ENCODE measurements at regions not wholly inside any gene's neighbourhood (a gene's known extent, or its start where the extent isn't known, plus 50 kb on each side); places are given as distances from the start of the nearest gene placed in this dataset.

- Mint-ChIP-seq H3K4me1 (peaks cover 2% of the 10 kb centered on the region), H3K36me3 (ENCODE audit: low read depth) (no peaks in the 10 kb centered on the region), H3K4me3 (no peak overlapping the region), H3K9me3 (peaks cover 23% of the 10 kb centered on the region), H3K27ac (no peak overlapping the region), H3K27me3 (ENCODE audit: low read depth) (peaks cover 6% of the 10 kb centered on the region)
- TF ChIP-seq, protein P1, sequence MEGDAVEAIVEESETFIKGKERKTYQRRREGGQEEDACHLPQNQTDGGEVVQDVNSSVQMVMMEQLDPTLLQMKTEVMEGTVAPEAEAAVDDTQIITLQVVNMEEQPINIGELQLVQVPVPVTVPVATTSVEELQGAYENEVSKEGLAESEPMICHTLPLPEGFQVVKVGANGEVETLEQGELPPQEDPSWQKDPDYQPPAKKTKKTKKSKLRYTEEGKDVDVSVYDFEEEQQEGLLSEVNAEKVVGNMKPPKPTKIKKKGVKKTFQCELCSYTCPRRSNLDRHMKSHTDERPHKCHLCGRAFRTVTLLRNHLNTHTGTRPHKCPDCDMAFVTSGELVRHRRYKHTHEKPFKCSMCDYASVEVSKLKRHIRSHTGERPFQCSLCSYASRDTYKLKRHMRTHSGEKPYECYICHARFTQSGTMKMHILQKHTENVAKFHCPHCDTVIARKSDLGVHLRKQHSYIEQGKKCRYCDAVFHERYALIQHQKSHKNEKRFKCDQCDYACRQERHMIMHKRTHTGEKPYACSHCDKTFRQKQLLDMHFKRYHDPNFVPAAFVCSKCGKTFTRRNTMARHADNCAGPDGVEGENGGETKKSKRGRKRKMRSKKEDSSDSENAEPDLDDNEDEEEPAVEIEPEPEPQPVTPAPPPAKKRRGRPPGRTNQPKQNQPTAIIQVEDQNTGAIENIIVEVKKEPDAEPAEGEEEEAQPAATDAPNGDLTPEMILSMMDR (IDR thresholded peaks at IDR 0.05; ENCODE audit: unreplicated experiment in 3 of 3), result no peak
Observed at GRCh38 chr6:134604014-134604676, 286.2 kb upstream of the SGK1 start.

DNA sequence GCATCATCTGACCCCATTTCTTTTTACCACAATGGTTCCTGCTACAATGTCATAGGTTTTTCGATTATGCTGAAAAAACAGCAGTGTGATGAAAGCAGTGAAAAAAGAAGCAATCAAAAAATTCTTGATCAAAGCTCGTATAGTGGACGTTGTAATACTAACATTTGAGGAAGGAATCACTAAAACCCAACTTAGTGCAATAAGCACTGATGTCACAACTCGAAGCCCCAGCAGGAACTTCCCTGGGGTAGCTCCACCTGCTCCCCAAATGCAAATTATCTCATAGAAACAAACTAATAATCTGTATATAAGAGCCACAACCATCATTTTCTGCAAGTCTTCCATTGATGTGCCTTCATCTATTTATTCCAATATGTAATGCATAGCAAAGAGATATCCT lies 285.6 kb upstream of the SGK1 start:
- H3K36me3 Mint-ChIP-seq (ENCODE audit: low read depth), result no peaks in the 10 kb centered on the region
- H3K9me3 Mint-ChIP-seq, result peaks cover 23% of the 10 kb centered on the region
- no peak overlapping the region for H3K27ac Mint-ChIP-seq
- TF ChIP-seq, protein P1 (IDR thresholded peaks at IDR 0.05; ENCODE audit: unreplicated experiment in 3 of 3), result no peak
- H3K4me3 Mint-ChIP-seq, result no peak overlapping the region
- peaks cover 5% of the 10 kb centered on the region for H3K4me1 Mint-ChIP-seq
- peaks cover 6% of the 10 kb centered on the region for H3K27me3 Mint-ChIP-seq (ENCODE audit: low read depth)

DNA sequence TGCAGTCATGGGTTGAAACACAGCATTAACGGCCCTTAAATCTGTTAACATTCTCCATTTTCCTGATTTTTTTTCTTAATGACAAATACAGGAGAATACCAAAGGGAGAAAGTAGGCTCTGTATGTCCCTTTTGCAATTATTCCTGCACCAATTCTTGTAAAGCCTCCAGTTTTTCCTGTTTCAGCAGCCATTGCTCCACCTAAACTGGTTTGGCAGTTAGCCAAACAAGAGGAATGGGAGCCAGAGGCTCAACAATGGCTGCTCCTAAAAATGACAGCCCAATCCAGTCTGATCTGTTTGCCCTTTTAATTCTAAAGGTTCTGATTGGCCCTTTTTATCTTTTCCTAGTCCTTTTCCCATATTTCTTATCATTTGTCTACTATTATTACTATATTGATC lies 284.2 kb upstream of the SGK1 start:
- peaks cover 23% of the 10 kb centered on the region for H3K9me3 Mint-ChIP-seq
- no peak overlapping the region for H3K4me3 Mint-ChIP-seq
- H3K4me1 Mint-ChIP-seq, result peaks cover 5% of the 10 kb centered on the region
- peaks cover 6% of the 10 kb centered on the region for H3K27me3 Mint-ChIP-seq (ENCODE audit: low read depth)
- H3K27ac Mint-ChIP-seq, result no peak overlapping the region
- TF ChIP-seq, protein P1 (IDR thresholded peaks at IDR 0.05; ENCODE audit: unreplicated experiment in 3 of 3), result no peak
- no peaks in the 10 kb centered on the region for H3K36me3 Mint-ChIP-seq (ENCODE audit: low read depth)

GRCh38 chr6:134600671-134601070 lies 282.8 kb upstream of the SGK1 start:
- Mint-ChIP-seq H3K36me3 (ENCODE audit: low read depth) (no peaks in the 10 kb centered on the region), H3K27me3 (ENCODE audit: low read depth) (peaks cover 6% of the 10 kb centered on the region), H3K27ac (no peak overlapping the region), H3K4me3 (no peak overlapping the region), H3K4me1 (peaks cover 5% of the 10 kb centered on the region), H3K9me3 (peaks cover 23% of the 10 kb centered on the region)
- TF ChIP-seq, protein P1 (IDR thresholded peaks at IDR 0.05; ENCODE audit: unreplicated experiment in 3 of 3), result no peak

DNA sequence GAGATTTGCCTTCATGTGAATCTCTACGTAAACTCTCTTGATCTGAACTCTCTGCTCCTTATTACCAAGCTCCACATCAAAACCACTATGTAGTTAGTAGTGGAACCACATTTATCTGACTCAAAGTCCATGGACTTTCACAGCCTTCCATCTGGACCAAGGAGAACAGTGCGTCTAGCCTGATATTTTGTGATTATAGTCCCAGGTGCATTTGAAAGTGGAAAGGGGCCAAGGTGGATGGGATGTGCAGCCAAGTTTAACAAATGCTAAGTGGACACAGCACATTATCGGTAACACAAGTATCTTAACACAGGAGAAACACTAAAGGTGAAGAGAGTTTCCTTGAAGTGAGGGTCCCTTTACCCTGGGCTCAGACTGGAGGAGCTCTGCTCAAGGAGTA lies 281.2 kb upstream of the SGK1 start:
- H3K27me3 Mint-ChIP-seq (ENCODE audit: low read depth), result no peaks in the 10 kb centered on the region
- peaks cover 9% of the 10 kb centered on the region for H3K4me1 Mint-ChIP-seq
- no peak overlapping the region for H3K4me3 Mint-ChIP-seq
- H3K9me3 Mint-ChIP-seq, result peaks cover 19% of the 10 kb centered on the region
- H3K36me3 Mint-ChIP-seq (ENCODE audit: low read depth), result no peaks in the 10 kb centered on the region
- no peak overlapping the region for H3K27ac Mint-ChIP-seq
- TF ChIP-seq, protein P1 (IDR thresholded peaks at IDR 0.05; ENCODE audit: unreplicated experiment in 3 of 3), result no peak

DNA sequence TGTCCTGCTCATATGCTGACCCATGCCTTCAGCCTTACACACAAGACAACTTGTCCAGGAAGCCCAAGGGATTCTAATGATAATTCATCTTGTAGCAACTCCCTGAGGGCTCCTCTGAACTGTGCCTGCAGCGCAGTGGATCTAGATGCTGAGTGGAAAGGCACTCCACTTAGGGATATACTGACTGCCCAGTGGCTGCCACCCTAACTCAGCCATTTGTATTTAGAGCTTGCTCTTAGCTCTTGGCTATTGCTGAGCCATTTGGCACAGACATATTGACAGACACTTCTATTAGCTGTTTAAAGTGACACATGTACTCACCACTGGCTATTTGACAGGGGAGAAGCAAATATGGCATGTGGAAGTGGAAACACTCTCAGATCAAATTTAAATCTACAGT lies 278.3 kb upstream of the SGK1 start:
- H3K27ac Mint-ChIP-seq, result no peak overlapping the region
- H3K27me3 Mint-ChIP-seq (ENCODE audit: low read depth), result no peaks in the 10 kb centered on the region
- TF ChIP-seq, protein P1 (IDR thresholded peaks at IDR 0.05; ENCODE audit: unreplicated experiment in 3 of 3), result no peak
- H3K4me1 Mint-ChIP-seq, result peaks cover 18% of the 10 kb centered on the region
- no peaks in the 10 kb centered on the region for H3K36me3 Mint-ChIP-seq (ENCODE audit: low read depth)
- H3K9me3 Mint-ChIP-seq, result peaks cover 6% of the 10 kb centered on the region
- H3K4me3 Mint-ChIP-seq, result no peak overlapping the region
